Activated B cell treated with CpG ODN at 0.5 μM for 24 hours (primary cell): ENCODE measurements at regions not wholly inside any gene's neighbourhood (a gene's known extent, or its start where the extent isn't known, plus 50 kb on each side); places are given as distances from the start of the nearest gene placed in this dataset.
"Not testable (repeated sequence)": the region's sequence is repeated elsewhere in the genome, so short reads cannot be mapped to it uniquely, and the experiment has no call there.

ENCODE experiments used
- ATAC-seq: fragments of 200-7000 bp; cut with Tn5 transposase; one replicate; pipeline ENCODE4 v1.10.0; 2021; ENCODE audit warnings: low read depth, mild to moderate bottlenecking, moderate library complexity
- CTCF ChIA-PET: fragments of 350-600 bp; sonication (Branson Sonifier 250); formaldehyde crosslinking; loops from one replicate; lab custom pipeline; 2021; ENCODE audit warnings: antibody characterized with exemption; lab: Charles Lee
- POLR2A ChIA-PET: fragments of 350-600 bp; sonication (Branson Sonifier 250); formaldehyde crosslinking; loops from one replicate; lab custom pipeline; 2021; ENCODE audit warnings: antibody characterized with exemption; lab: Charles Lee
- DNase-seq: peaks from one replicate; pipeline ENCODE4 v3.0.0; 2022
- H3K27ac Mint-ChIP-seq: one replicate; pipeline ENCODE4 v1.8.0; 2020; ENCODE audit warnings: mixed read lengths
- H3K27me3 Mint-ChIP-seq: one replicate; pipeline ENCODE4 v1.8.0; 2021; ENCODE audit warnings: mixed read lengths
- H3K36me3 Mint-ChIP-seq: one replicate; pipeline ENCODE4 v1.8.0; 2021; ENCODE audit warnings: low read depth, mixed read lengths
- H3K4me1 Mint-ChIP-seq: one replicate; pipeline ENCODE4 v1.8.0; 2021; ENCODE audit warnings: mixed read lengths
- H3K4me3 Mint-ChIP-seq: one replicate; pipeline ENCODE4 v1.8.0; 2020; ENCODE audit warnings: mild to moderate bottlenecking, mixed read lengths
- H3K9me3 Mint-ChIP-seq: one replicate; pipeline ENCODE4 v1.8.0; 2020; ENCODE audit warnings: mixed read lengths
- intact Hi-C: fragments of 100-400 bp; cut with micrococcal nuclease; formaldehyde crosslinking; loops from one replicate; pipeline ENCODE4 v1.15.1; 2024
- TF ChIP-seq, protein P1 (sequence below): fragments of 200-600 bp; IDR thresholded peaks from one replicate; pipeline ENCODE4 v1.8.0; 2022; ENCODE audit warnings: antibody characterized with exemption, mild to moderate bottlenecking

DNA sequence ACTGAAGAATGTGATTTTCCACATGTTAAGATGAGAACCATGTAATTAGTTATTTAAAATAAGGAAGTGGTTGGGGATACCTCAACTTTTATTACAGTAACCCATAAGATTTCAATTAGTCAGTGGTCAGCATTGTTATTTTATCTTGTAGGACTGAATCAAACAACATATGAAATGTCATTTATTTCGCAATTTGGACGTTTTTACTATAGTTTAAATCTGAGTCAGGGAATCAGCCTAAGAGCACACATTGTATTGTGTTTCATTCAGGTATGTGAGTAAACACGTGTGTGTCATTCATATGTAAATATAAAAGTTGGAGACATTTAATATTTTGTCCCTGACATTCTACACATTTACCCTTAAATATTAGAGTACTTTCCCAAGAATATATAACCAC is 1418.7 kb downstream of the GRIK2 start:
- Mint-ChIP-seq H3K27me3 (no peaks in the 10 kb centered on the region), H3K4me3 (no peak overlapping the region), H3K36me3 (no peaks in the 10 kb centered on the region), H3K4me1 (no peaks in the 10 kb centered on the region), H3K27ac (no peak overlapping the region), H3K9me3 (peaks cover 6% of the 10 kb centered on the region)
- ChIA-PET CTCF (no interaction called here), POLR2A (no interaction called here)
- ATAC-seq (no peak), DNase-seq (no peak)
- TF ChIP-seq, protein P1, sequence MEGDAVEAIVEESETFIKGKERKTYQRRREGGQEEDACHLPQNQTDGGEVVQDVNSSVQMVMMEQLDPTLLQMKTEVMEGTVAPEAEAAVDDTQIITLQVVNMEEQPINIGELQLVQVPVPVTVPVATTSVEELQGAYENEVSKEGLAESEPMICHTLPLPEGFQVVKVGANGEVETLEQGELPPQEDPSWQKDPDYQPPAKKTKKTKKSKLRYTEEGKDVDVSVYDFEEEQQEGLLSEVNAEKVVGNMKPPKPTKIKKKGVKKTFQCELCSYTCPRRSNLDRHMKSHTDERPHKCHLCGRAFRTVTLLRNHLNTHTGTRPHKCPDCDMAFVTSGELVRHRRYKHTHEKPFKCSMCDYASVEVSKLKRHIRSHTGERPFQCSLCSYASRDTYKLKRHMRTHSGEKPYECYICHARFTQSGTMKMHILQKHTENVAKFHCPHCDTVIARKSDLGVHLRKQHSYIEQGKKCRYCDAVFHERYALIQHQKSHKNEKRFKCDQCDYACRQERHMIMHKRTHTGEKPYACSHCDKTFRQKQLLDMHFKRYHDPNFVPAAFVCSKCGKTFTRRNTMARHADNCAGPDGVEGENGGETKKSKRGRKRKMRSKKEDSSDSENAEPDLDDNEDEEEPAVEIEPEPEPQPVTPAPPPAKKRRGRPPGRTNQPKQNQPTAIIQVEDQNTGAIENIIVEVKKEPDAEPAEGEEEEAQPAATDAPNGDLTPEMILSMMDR = no peak
- intact Hi-C loops = no loop called here

DNA sequence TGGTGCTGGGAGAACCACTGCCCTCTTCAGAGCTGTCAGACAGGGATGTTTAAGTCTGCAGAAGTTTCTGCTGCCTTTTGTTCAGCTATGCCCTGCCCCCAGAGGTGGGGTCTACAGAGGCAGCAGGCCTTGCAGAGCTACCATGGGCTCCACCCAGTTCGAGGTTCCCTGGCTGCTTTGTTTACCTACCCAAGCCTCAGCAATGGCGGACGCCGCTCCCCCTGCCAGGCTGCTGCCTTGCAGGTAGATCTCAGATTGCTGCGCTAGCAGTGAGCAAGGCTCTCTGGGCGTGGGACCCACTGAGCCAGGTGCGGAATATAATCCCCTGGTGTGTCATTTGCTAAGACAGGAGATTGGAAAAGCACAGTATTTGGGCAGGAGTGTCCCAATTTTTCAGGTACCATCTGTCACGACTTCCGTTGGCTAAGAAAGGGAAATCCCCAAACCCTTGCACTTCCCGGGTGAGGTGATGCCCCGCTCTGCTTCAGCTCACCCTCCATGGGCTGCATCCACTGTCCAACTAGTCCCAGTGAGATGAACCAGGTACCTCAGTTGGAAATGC is 1415.5 kb downstream of the GRIK2 start:
- H3K36me3 Mint-ChIP-seq, H3K4me3 Mint-ChIP-seq, ATAC-seq, H3K4me1 Mint-ChIP-seq, DNase-seq, CTCF ChIA-PET, H3K27ac Mint-ChIP-seq, H3K27me3 Mint-ChIP-seq, intact Hi-C loops, H3K9me3 Mint-ChIP-seq, POLR2A ChIA-PET: not testable (repeated sequence)

GRCh38 chr6:102799051-102799450 is 1405.5 kb downstream of the GRIK2 start:
- TF ChIP-seq, protein P1 = no peak
- POLR2A ChIA-PET = no interaction called here
- CTCF ChIA-PET = no interaction called here
- DNase-seq (no peak), ATAC-seq (no peak)
- Mint-ChIP-seq H3K27me3 (no peaks in the 10 kb centered on the region), H3K36me3 (no peaks in the 10 kb centered on the region), H3K4me3 (no peak overlapping the region), H3K27ac (no peak overlapping the region), H3K4me1 (no peaks in the 10 kb centered on the region), H3K9me3 (no peaks in the 10 kb centered on the region)
- intact Hi-C loops = no loop called here

DNA sequence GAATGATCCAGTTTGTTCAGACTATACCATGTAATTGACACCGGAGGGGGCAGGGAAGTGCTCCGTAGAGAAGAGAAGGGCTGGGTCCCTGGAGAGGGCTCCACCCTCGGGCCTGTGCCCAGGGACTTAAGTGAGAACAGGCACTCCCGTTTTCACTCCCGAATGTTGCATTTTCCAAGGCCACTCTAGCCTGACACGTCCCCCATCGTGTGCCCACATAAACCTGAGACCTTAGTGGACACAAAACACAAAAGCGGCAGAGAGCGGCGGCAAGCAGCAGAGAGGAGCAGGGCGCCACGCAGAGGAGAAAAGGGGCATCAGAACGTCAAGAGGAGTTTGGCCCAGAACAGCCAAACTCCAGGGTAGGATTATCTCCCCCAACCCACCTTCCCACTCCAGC is 1405.1 kb downstream of the GRIK2 start:
- DNase-seq (no peak), ATAC-seq (no peak)
- Mint-ChIP-seq H3K4me3 (no peak overlapping the region), H3K36me3 (no peaks in the 10 kb centered on the region), H3K27ac (no peak overlapping the region), H3K9me3 (no peaks in the 10 kb centered on the region), H3K27me3 (no peaks in the 10 kb centered on the region), H3K4me1 (no peaks in the 10 kb centered on the region)
- TF ChIP-seq, protein P1 = no peak
- intact Hi-C loops = no loop called here
- ChIA-PET POLR2A (no interaction called here), CTCF (no interaction called here)

DNA sequence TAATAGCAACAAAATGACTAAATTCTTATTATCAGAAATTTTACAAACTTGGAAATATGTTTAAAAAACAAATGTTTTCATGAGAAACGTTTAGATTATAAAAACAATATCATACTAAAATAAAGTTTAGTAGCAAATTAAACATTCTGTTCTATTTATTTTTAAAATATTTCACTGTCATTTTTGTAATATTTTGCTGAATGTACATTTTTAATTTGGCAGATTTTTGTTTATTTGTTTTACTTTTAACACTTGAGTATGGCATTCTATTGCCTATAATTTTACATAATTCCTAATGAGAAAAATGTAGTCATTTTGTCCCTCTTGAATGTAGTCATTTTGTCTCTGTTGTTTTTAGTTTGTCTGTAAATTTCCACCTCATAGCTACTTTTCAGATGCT is 1400.2 kb downstream of the GRIK2 start:
- H3K27ac Mint-ChIP-seq = no peak overlapping the region
- no peaks in the 10 kb centered on the region for H3K27me3 Mint-ChIP-seq
- no peak overlapping the region for H3K4me3 Mint-ChIP-seq
- TF ChIP-seq, protein P1 = no peak
- no peak for ATAC-seq
- no peaks in the 10 kb centered on the region for H3K36me3 Mint-ChIP-seq
- no peak for DNase-seq
- intact Hi-C loops = no loop called here
- ChIA-PET POLR2A (no interaction called here), CTCF (no interaction called here)
- H3K9me3 Mint-ChIP-seq = no peaks in the 10 kb centered on the region
- no peaks in the 10 kb centered on the region for H3K4me1 Mint-ChIP-seq

DNA sequence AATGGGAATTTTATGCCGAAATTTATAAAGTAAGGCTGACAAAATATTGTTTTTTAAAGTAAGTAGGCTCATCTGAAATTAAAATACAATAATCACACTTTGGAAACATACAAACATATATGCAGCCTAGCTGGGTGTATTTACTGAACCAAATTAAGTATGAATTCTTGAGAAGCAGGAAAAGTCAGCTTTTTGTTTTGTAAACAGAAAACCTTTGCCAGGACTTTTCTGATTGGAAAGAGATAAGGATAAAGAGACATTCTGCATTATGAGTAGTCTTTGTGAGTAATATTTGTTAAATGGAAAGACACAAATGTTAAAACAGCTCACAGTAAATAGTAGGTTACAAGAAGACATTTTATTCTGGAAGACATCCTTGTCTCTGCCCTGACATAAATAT is 1380.8 kb downstream of the GRIK2 start:
- Mint-ChIP-seq H3K36me3 (no peaks in the 10 kb centered on the region), H3K27me3 (no peaks in the 10 kb centered on the region), H3K4me3 (no peak overlapping the region), H3K4me1 (no peaks in the 10 kb centered on the region), H3K9me3 (peaks cover 3% of the 10 kb centered on the region), H3K27ac (no peak overlapping the region)
- ChIA-PET POLR2A (no interaction called here), CTCF (no interaction called here)
- ATAC-seq (no peak), DNase-seq (no peak)
- intact Hi-C loops = no loop called here
- TF ChIP-seq, protein P1 = no peak
